OCI-LY7 (cell line): ENCODE measurements at regions not wholly inside any gene's neighbourhood (a gene's known extent, or its start where the extent isn't known, plus 50 kb on each side); places are given as distances from the start of the nearest gene placed in this dataset.

ENCODE experiments used
- BruUV-seq: library from RNA; stranded (reverse); fragments of 400-500 nt; replicated peaks from 2 replicates; lab custom pipeline; 2021; lab: Mats Ljungman, UMichigan
- CTCF ChIA-PET: fragments of 300-600 bp; sonication (Branson Sonifier 250); formaldehyde crosslinking; loops from one replicate; lab custom pipeline; 2022; ENCODE audit warnings: antibody characterized with exemption; ENCODE audit not compliant: unreplicated experiment; lab: Charles Lee
- POLR2A ChIA-PET: fragments of 300-600 bp; sonication (Branson Sonifier 250); formaldehyde crosslinking; loops from one replicate; lab custom pipeline; 2022; ENCODE audit warnings: antibody characterized with exemption; lab: Charles Lee
- DNase-seq: peaks from one replicate; pipeline ENCODE4 v3.0.0-alpha.2; 2015; ENCODE audit warnings: low spot score
- H2AFZ ChIP-seq: fragments of 200-600 bp; sonication (generic), shearing (Covaris generic); 2 replicates; pipeline ENCODE4 v1.6.1; 2014; ENCODE audit warnings: mild to moderate bottlenecking, antibody characterized with exemption, low read length, moderate library complexity
- H3K27ac ChIP-seq: fragments of 200-600 bp; sonication (generic); 2 replicates; pipeline ENCODE4 v1.5.1; 2014; ENCODE audit warnings: mixed run types, low read depth, mild to moderate bottlenecking, moderate library complexity, low read length, inconsistent platforms; ENCODE audit not compliant: poor library complexity, severe bottlenecking
- H3K36me3 ChIP-seq: fragments of 200-600 bp; sonication (generic); 2 replicates; pipeline ENCODE4 v1.6.1; 2014; ENCODE audit warnings: mild to moderate bottlenecking, antibody characterized with exemption, low read length, moderate library complexity, mixed read lengths; ENCODE audit not compliant: insufficient read depth
- H3K4me1 ChIP-seq: fragments of 200-600 bp; sonication (generic); 2 replicates; pipeline ENCODE4 v1.5.1; 2014; ENCODE audit warnings: mild to moderate bottlenecking, low read length; ENCODE audit not compliant: insufficient read depth, poor library complexity, severe bottlenecking
- H3K4me2 ChIP-seq: fragments of 200-600 bp; sonication (generic); 2 replicates; pipeline ENCODE4 v1.6.1; 2014; ENCODE audit warnings: mild to moderate bottlenecking, low read length
- H3K4me3 ChIP-seq: fragments of 200-600 bp; sonication (generic); 2 replicates; pipeline ENCODE4 v1.5.1; 2014; ENCODE audit warnings: mild to moderate bottlenecking, low read depth, low read length; ENCODE audit not compliant: poor library complexity, severe bottlenecking
- H3K79me2 ChIP-seq: fragments of 200-600 bp; sonication (generic); 2 replicates; pipeline ENCODE4 v1.6.1; 2016; ENCODE audit warnings: low read depth, mild to moderate bottlenecking, low read length, moderate library complexity, mixed read lengths; ENCODE audit not compliant: insufficient read depth
- H3K9me2 ChIP-seq: fragments of 200-600 bp; sonication (generic); 2 replicates; pipeline ENCODE4 v1.6.1; 2016; ENCODE audit warnings: mild to moderate bottlenecking, low read length, mixed read lengths; ENCODE audit not compliant: insufficient read depth
- H3K9me3 ChIP-seq: fragments of 200-600 bp; sonication (generic); 2 replicates; pipeline ENCODE4 v1.6.1; 2014; ENCODE audit warnings: mild to moderate bottlenecking, mixed run types, low read length, mixed read lengths
- H4K20me1 ChIP-seq: fragments of 200-600 bp; sonication (generic); 2 replicates; pipeline ENCODE4 v1.6.1; 2014; ENCODE audit warnings: mild to moderate bottlenecking, antibody characterized with exemption, low read length, moderate library complexity, mixed read lengths; ENCODE audit not compliant: insufficient read depth
- EZH2phosphoT487 ChIP-seq: fragments of 200-600 bp; sonication (generic); IDR thresholded peaks from 2 replicates; pipeline ENCODE4 v1.6.1; 2018; ENCODE audit warnings: low read depth, borderline replicate concordance, mild to moderate bottlenecking, mixed run types, antibody characterized with exemption, low read length, moderate library complexity, mixed read lengths
- intact Hi-C: fragments of 100-400 bp; cut with micrococcal nuclease; formaldehyde crosslinking; loops from one replicate; pipeline ENCODE4 v1.10.0; 2022; ENCODE audit not compliant: unreplicated experiment
- TF ChIP-seq, protein P1 (sequence below): fragments of 200-600 bp; sonication (generic); conservative IDR thresholded peaks from 2 replicates; pipeline ENCODE4 v1.5.1; 2014; ENCODE audit warnings: mild to moderate bottlenecking, antibody characterized with exemption, low read length, moderate library complexity, mixed read lengths

DNA sequence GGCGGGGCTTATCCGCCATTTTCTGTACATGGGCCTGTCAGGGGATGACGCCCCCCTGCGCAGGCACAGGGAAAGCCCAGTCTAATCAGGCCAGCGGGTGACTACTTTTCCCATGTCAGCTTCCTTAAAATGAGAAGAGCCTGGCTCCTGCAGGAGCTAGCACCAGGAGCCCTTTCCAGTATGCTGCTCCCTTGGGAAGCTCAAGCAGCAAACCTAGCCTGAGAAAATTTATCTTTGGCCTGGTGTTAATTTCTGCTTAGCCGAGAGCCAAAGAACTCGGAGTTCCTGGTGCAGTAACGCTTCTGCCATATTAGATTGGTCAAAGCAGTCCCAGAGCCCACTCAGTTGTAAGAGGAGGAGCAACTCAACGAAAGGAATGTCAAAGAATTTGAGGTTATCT is 239.0 kb upstream of the PHYHIPL start:
- TF ChIP-seq EZH2phosphoT487: no peak
- TF ChIP-seq, protein P1, sequence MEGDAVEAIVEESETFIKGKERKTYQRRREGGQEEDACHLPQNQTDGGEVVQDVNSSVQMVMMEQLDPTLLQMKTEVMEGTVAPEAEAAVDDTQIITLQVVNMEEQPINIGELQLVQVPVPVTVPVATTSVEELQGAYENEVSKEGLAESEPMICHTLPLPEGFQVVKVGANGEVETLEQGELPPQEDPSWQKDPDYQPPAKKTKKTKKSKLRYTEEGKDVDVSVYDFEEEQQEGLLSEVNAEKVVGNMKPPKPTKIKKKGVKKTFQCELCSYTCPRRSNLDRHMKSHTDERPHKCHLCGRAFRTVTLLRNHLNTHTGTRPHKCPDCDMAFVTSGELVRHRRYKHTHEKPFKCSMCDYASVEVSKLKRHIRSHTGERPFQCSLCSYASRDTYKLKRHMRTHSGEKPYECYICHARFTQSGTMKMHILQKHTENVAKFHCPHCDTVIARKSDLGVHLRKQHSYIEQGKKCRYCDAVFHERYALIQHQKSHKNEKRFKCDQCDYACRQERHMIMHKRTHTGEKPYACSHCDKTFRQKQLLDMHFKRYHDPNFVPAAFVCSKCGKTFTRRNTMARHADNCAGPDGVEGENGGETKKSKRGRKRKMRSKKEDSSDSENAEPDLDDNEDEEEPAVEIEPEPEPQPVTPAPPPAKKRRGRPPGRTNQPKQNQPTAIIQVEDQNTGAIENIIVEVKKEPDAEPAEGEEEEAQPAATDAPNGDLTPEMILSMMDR: no peak
- no peaks in the 10 kb centered on the region for H3K9me2 ChIP-seq
- BruUV-seq: no TSS peak
- H3K4me2 ChIP-seq: no peak overlapping the region
- H3K79me2 ChIP-seq: no peaks in the 10 kb centered on the region
- ChIA-PET CTCF (no interaction called here), POLR2A (no interaction called here)
- DNase-seq: no peak
- no peak overlapping the region for H2AFZ ChIP-seq
- H3K27ac ChIP-seq: no peak overlapping the region
- H3K4me1 ChIP-seq: no peaks in the 10 kb centered on the region
- H3K36me3 ChIP-seq: no peaks in the 10 kb centered on the region
- H4K20me1 ChIP-seq: no peaks in the 10 kb centered on the region
- no peak overlapping the region for H3K4me3 ChIP-seq
- H3K9me3 ChIP-seq: no peaks in the 10 kb centered on the region
- intact Hi-C loops: no loop called here

- DNase-seq: no peak
- Histone ChIP-seq H3K9me2 (no peaks in the 10 kb centered on the region), H3K27ac (no peak overlapping the region), H3K4me1 (no peaks in the 10 kb centered on the region), H3K4me2 (no peak overlapping the region), H3K79me2 (no peaks in the 10 kb centered on the region), H2AFZ (no peak overlapping the region), H3K4me3 (no peak overlapping the region), H3K36me3 (no peaks in the 10 kb centered on the region), H3K9me3 (no peaks in the 10 kb centered on the region), H4K20me1 (no peaks in the 10 kb centered on the region)
- TF ChIP-seq, protein P1: no peak
- no peak for TF ChIP-seq EZH2phosphoT487
- POLR2A ChIA-PET: no interaction called here
- intact Hi-C loops: no loop called here
- BruUV-seq: no TSS peak
- CTCF ChIA-PET: no interaction called here
Measured at GRCh38 chr10:58942724-58943123, 233.7 kb upstream of the PHYHIPL start.

GRCh38 chr10:58943256-58943890 is 233.1 kb upstream of the PHYHIPL start:
- BruUV-seq: no TSS peak
- no peaks in the 10 kb centered on the region for H3K36me3 ChIP-seq
- H3K9me2 ChIP-seq: no peaks in the 10 kb centered on the region
- no peak overlapping the region for H2AFZ ChIP-seq
- POLR2A ChIA-PET: no interaction called here
- no peaks in the 10 kb centered on the region for H3K4me1 ChIP-seq
- H3K9me3 ChIP-seq: no peaks in the 10 kb centered on the region
- intact Hi-C loops: no loop called here
- no peak overlapping the region for H3K4me3 ChIP-seq
- no peak overlapping the region for H3K4me2 ChIP-seq
- no peaks in the 10 kb centered on the region for H3K79me2 ChIP-seq
- no peak for DNase-seq
- CTCF ChIA-PET: no interaction called here
- TF ChIP-seq EZH2phosphoT487: no peak
- TF ChIP-seq, protein P1: no peak
- H4K20me1 ChIP-seq: no peaks in the 10 kb centered on the region
- no peak overlapping the region for H3K27ac ChIP-seq
